ENCODE measurements at regions not wholly inside any gene's neighbourhood (a gene's known extent, or its start where the extent isn't known, plus 50 kb on each side); places are given as distances from the start of the nearest gene placed in this dataset.

GRCh38 chr13:39809466-39809865, 154.0 kb downstream of the COG6 start:
- TF ChIP-seq, protein P1, sequence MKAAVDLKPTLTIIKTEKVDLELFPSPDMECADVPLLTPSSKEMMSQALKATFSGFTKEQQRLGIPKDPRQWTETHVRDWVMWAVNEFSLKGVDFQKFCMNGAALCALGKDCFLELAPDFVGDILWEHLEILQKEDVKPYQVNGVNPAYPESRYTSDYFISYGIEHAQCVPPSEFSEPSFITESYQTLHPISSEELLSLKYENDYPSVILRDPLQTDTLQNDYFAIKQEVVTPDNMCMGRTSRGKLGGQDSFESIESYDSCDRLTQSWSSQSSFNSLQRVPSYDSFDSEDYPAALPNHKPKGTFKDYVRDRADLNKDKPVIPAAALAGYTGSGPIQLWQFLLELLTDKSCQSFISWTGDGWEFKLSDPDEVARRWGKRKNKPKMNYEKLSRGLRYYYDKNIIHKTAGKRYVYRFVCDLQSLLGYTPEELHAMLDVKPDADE (IDR thresholded peaks at IDR 0.05), result no peak
- TF ChIP-seq NANOG (IDR thresholded peaks at IDR 0.05; ENCODE audit: borderline replicate concordance), result no peak
- no peak overlapping the region for H3K27ac Mint-ChIP-seq

GRCh38 chr13:39810091-39810877, 154.8 kb downstream of the COG6 start:
- TF ChIP-seq, protein P2, sequence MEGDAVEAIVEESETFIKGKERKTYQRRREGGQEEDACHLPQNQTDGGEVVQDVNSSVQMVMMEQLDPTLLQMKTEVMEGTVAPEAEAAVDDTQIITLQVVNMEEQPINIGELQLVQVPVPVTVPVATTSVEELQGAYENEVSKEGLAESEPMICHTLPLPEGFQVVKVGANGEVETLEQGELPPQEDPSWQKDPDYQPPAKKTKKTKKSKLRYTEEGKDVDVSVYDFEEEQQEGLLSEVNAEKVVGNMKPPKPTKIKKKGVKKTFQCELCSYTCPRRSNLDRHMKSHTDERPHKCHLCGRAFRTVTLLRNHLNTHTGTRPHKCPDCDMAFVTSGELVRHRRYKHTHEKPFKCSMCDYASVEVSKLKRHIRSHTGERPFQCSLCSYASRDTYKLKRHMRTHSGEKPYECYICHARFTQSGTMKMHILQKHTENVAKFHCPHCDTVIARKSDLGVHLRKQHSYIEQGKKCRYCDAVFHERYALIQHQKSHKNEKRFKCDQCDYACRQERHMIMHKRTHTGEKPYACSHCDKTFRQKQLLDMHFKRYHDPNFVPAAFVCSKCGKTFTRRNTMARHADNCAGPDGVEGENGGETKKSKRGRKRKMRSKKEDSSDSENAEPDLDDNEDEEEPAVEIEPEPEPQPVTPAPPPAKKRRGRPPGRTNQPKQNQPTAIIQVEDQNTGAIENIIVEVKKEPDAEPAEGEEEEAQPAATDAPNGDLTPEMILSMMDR (conservative IDR thresholded peaks at IDR 0.05; ENCODE audit: low read depth in 2 of 2), result peak in 1 of 2 experiments; percentile 41; a peak in 2 of 4 replicates
- TF ChIP-seq, protein P1 (IDR thresholded peaks at IDR 0.05), result no peak
- peak; percentile 73 for ATAC-seq

More at GRCh38 chr13:39809466-39809865, 154.0 kb downstream of the COG6 start:
- H3F3A ChIP-seq (replicated peaks; ENCODE audit: low read depth), result no peaks in the 10 kb centered on the region
- no peak overlapping the region for H3K4me2 ChIP-seq
- ATAC-seq (no peak), DNase-seq (ENCODE audit: low spot score) (no peak)
- no peak overlapping the region for H3K4me3 Mint-ChIP-seq
- no peak overlapping the region for H3K4me3 ChIP-seq
- no peak overlapping the region for H2AFZ ChIP-seq
- H3K27me3 Mint-ChIP-seq (ENCODE audit: insufficient read depth, low read depth, poor library complexity), result peaks cover 2% of the 10 kb centered on the region
- H3K36me3 ChIP-seq (ENCODE audit: insufficient read depth), result no peaks in the 10 kb centered on the region
- H3K27me3 ChIP-seq (ENCODE audit: insufficient read depth), result no peaks in the 10 kb centered on the region
- peaks cover 15% of the 10 kb centered on the region for H3K4me1 ChIP-seq (ENCODE audit: insufficient read depth)
- no peak overlapping the region for H3K27ac ChIP-seq (ENCODE audit: low read depth)
- H3K9me3 Mint-ChIP-seq, result no peaks in the 10 kb centered on the region
- no peaks in the 10 kb centered on the region for H4K20me1 ChIP-seq (replicated peaks; ENCODE audit: insufficient read depth)
- no peaks in the 10 kb centered on the region for H3K79me2 ChIP-seq (replicated peaks; ENCODE audit: insufficient read depth)
- peaks cover 8% of the 10 kb centered on the region for H3K9me2 ChIP-seq (ENCODE audit: insufficient read depth)
- no peaks in the 10 kb centered on the region for H3K36me3 Mint-ChIP-seq (ENCODE audit: low read depth)
- peaks cover 22% of the 10 kb centered on the region for H3K4me1 Mint-ChIP-seq

DNA sequence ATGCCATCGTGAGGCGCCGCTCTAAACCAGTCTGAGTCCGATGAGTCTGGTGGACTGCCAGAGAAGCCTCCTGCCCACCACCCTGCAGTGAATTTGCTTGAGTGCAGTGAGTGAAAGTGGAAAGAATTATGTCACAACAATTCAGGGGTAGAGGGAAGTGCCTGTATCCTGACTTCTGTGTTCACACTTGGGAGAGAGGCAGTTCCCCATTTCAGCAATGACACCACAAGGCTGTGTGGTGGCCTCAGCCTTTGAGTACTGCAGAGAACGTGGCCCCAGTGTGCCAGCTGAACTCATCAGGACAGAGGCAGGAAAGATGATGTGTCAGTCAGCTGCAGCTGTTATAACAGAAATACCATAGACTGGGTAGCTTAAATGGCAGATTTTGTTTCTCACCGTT, 155.6 kb downstream of the COG6 start:
- Mint-ChIP-seq H3K36me3 (ENCODE audit: low read depth) (no peaks in the 10 kb centered on the region), H3K9me3 (no peaks in the 10 kb centered on the region), H3K4me3 (no peak overlapping the region), H3K27ac (no peak overlapping the region), H3K27me3 (ENCODE audit: insufficient read depth, low read depth, poor library complexity) (peaks cover 2% of the 10 kb centered on the region), H3K4me1 (peaks cover 17% of the 10 kb centered on the region)
- Histone ChIP-seq H3K4me1 (ENCODE audit: insufficient read depth) (peaks cover 8% of the 10 kb centered on the region), H3K79me2 (replicated peaks; ENCODE audit: insufficient read depth) (no peaks in the 10 kb centered on the region), H3K4me3 (no peak overlapping the region), H4K20me1 (replicated peaks; ENCODE audit: insufficient read depth) (no peaks in the 10 kb centered on the region), H3K27me3 (ENCODE audit: insufficient read depth) (no peaks in the 10 kb centered on the region), H3K4me2 (no peak overlapping the region), H2AFZ (no peak overlapping the region), H3K36me3 (ENCODE audit: insufficient read depth) (no peaks in the 10 kb centered on the region), H3K27ac (ENCODE audit: low read depth) (no peak overlapping the region), H3F3A (replicated peaks; ENCODE audit: low read depth) (no peaks in the 10 kb centered on the region), H3K9me2 (ENCODE audit: insufficient read depth) (peaks cover 3% of the 10 kb centered on the region)
- DNase-seq (ENCODE audit: low spot score), result no peak
- ATAC-seq, result no peak
- TF ChIP-seq, protein P2 (conservative IDR thresholded peaks at IDR 0.05; ENCODE audit: low read depth in 2 of 2), result no peak
- TF ChIP-seq CREB1 (CRISPR knock-in tag; IDR thresholded peaks at IDR 0.05; ENCODE audit: low read depth) (no peak), EZH2phosphoT487 (IDR thresholded peaks at IDR 0.05; ENCODE audit: unreplicated experiment) (no peak), ZNF331 (CRISPR knock-in tag; IDR thresholded peaks at IDR 0.05; ENCODE audit: low read depth) (no peak)

More at GRCh38 chr13:39810091-39810877, 154.8 kb downstream of the COG6 start:
- Histone ChIP-seq H3K79me2 (replicated peaks; ENCODE audit: insufficient read depth) (no peaks in the 10 kb centered on the region), H2AFZ (no peak overlapping the region), H3K36me3 (ENCODE audit: insufficient read depth) (no peaks in the 10 kb centered on the region), H3F3A (replicated peaks; ENCODE audit: low read depth) (no peaks in the 10 kb centered on the region), H4K20me1 (replicated peaks; ENCODE audit: insufficient read depth) (no peaks in the 10 kb centered on the region), H3K9me2 (ENCODE audit: insufficient read depth) (peaks cover 8% of the 10 kb centered on the region), H3K4me2 (no peak overlapping the region), H3K4me1 (ENCODE audit: insufficient read depth) (peaks cover 8% of the 10 kb centered on the region), H3K4me3 (no peak overlapping the region), H3K27me3 (ENCODE audit: insufficient read depth) (no peaks in the 10 kb centered on the region), H3K27ac (ENCODE audit: low read depth) (no peak overlapping the region)
- no peak overlapping the region for H3K4me3 Mint-ChIP-seq
- H3K4me1 Mint-ChIP-seq, result peaks cover 15% of the 10 kb centered on the region
- no peaks in the 10 kb centered on the region for H3K36me3 Mint-ChIP-seq (ENCODE audit: low read depth)
- H3K27ac Mint-ChIP-seq, result 0 out of 2 replicates have a peak overlapping the region, but pooled peaks have one; percentile 7
- H3K27me3 Mint-ChIP-seq (ENCODE audit: insufficient read depth, low read depth, poor library complexity), result peaks cover 2% of the 10 kb centered on the region
- DNase-seq (ENCODE audit: low spot score), result no peak
- H3K9me3 Mint-ChIP-seq, result no peaks in the 10 kb centered on the region

Measured in GM23338 (cell line).